Osteocyte (in vitro differentiated cells): ENCODE measurements at regions not wholly inside any gene's neighbourhood (a gene's known extent, or its start where the extent isn't known, plus 50 kb on each side); places are given as distances from the start of the nearest gene placed in this dataset.
"Not testable (repeated sequence)": the region's sequence is repeated elsewhere in the genome, so short reads cannot be mapped to it uniquely, and the experiment has no call there.

Experiments used
- DNase-seq: peaks from one replicate; pipeline ENCODE4 v3.0.0; 2021; ENCODE audit warnings: mixed read lengths; ENCODE audit not compliant: unreplicated experiment; ENCODE audit errors: extremely low spot score
- H3K27ac Mint-ChIP-seq: one replicate; pipeline ENCODE4 v1.8.0; 2021; ENCODE audit warnings: mild to moderate bottlenecking, mixed read lengths; ENCODE audit not compliant: unreplicated experiment
- H3K27me3 Mint-ChIP-seq: one replicate; pipeline ENCODE4 v1.8.0; 2021; ENCODE audit warnings: mixed read lengths; ENCODE audit not compliant: unreplicated experiment
- H3K36me3 Mint-ChIP-seq: one replicate; pipeline ENCODE4 v1.8.0; 2021; ENCODE audit warnings: mixed read lengths; ENCODE audit not compliant: unreplicated experiment
- H3K4me1 Mint-ChIP-seq: one replicate; pipeline ENCODE4 v1.8.0; 2021; ENCODE audit warnings: mixed read lengths; ENCODE audit not compliant: unreplicated experiment
- H3K4me3 Mint-ChIP-seq: one replicate; pipeline ENCODE4 v1.8.0; 2021; ENCODE audit warnings: mild to moderate bottlenecking, moderate library complexity, mixed read lengths; ENCODE audit not compliant: unreplicated experiment
- H3K9me3 Mint-ChIP-seq: one replicate; pipeline ENCODE4 v1.8.0; 2021; ENCODE audit warnings: mixed read lengths; ENCODE audit not compliant: unreplicated experiment
- TF ChIP-seq, protein P1 (sequence below): fragments of 200-600 bp; sonication (generic); IDR thresholded peaks from 2 replicates; pipeline ENCODE4 v1.5.0; 2021; ENCODE audit warnings: antibody characterized with exemption, mild to moderate bottlenecking, moderate library complexity

DNA sequence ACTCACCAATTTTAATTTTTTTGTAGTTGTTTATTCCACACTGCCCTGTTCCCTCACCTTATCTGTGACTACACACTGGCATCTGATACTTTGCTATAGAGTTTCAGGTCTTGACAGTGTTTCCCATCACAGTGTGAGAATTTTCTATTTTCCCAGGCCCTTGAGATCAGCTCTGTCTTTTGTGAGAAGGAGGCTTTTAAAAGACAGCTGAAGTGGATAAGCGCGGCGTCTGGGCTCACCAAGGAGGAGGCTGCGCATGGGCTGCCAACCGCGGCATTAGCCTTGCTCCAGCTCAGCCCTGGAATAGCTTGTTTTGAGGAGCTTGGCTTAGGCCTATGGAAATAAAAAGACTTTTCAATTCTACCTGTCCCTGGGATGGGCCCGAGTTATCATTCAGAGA is 181.3 kb downstream of the RMST start:
- Mint-ChIP-seq H3K27ac (no peak overlapping the region), H3K4me1 (no peaks in the 10 kb centered on the region), H3K27me3 (no peaks in the 10 kb centered on the region), H3K36me3 (no peaks in the 10 kb centered on the region), H3K9me3 (peaks cover 34% of the 10 kb centered on the region), H3K4me3 (no peak overlapping the region)
- TF ChIP-seq, protein P1, sequence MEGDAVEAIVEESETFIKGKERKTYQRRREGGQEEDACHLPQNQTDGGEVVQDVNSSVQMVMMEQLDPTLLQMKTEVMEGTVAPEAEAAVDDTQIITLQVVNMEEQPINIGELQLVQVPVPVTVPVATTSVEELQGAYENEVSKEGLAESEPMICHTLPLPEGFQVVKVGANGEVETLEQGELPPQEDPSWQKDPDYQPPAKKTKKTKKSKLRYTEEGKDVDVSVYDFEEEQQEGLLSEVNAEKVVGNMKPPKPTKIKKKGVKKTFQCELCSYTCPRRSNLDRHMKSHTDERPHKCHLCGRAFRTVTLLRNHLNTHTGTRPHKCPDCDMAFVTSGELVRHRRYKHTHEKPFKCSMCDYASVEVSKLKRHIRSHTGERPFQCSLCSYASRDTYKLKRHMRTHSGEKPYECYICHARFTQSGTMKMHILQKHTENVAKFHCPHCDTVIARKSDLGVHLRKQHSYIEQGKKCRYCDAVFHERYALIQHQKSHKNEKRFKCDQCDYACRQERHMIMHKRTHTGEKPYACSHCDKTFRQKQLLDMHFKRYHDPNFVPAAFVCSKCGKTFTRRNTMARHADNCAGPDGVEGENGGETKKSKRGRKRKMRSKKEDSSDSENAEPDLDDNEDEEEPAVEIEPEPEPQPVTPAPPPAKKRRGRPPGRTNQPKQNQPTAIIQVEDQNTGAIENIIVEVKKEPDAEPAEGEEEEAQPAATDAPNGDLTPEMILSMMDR, result no peak
- DNase-seq, result no peak

DNA sequence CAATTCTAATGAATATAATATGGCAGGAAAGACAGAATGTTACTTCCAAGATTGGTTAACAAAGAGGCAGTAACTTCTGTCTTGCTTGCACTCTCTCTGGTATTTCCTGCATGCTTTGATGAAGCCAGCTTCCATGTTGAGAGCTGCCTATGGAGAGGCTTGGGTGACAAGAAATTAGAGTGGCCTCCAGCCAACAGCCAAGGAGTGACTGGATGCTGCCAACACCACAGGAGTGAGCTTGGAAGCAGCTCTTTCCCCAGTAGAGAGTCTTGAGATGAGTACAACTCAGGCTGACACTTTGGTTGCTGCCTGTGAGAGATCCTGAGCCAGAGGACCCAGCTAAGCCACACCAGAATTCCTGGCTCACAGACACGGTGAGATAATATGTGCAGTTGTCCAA is 183.1 kb downstream of the RMST start:
- peaks cover 38% of the 10 kb centered on the region for H3K9me3 Mint-ChIP-seq
- no peak overlapping the region for H3K27ac Mint-ChIP-seq
- no peak for DNase-seq
- no peaks in the 10 kb centered on the region for H3K4me1 Mint-ChIP-seq
- TF ChIP-seq, protein P1, result no peak
- H3K27me3 Mint-ChIP-seq, result no peaks in the 10 kb centered on the region
- H3K36me3 Mint-ChIP-seq, result no peaks in the 10 kb centered on the region
- no peak overlapping the region for H3K4me3 Mint-ChIP-seq

DNA sequence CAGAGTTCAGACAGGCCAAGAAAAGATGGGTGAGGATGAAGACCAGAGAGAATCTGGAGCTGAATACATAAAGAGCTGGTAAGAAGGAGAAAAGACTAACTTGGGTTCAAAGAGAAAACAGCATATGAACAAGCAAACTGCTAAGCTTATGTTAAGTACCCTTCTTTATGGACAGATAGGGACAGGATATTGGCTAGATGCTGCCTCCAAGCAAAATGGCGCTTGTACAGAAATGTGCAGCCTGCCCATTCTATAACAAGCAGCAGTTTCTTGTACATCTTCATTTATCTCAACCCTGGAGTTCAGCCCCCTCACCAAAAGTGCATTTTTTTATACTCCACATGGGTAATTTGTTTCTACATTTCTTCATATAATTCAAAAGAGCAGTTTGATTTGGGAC is 184.5 kb downstream of the RMST start:
- TF ChIP-seq, protein P1, result no peak
- no peak for DNase-seq

GRCh38 chr12:97650242-97650641 is 187.6 kb downstream of the RMST start:
- no peak overlapping the region for H3K4me3 Mint-ChIP-seq
- H3K27me3 Mint-ChIP-seq, result no peaks in the 10 kb centered on the region
- no peaks in the 10 kb centered on the region for H3K4me1 Mint-ChIP-seq
- TF ChIP-seq, protein P1, result no peak
- no peak overlapping the region for H3K27ac Mint-ChIP-seq
- no peak for DNase-seq
- peaks cover 22% of the 10 kb centered on the region for H3K9me3 Mint-ChIP-seq
- H3K36me3 Mint-ChIP-seq, result no peaks in the 10 kb centered on the region

More for the DNA sequence above, 184.5 kb downstream of the RMST start:
- Mint-ChIP-seq H3K36me3 (no peaks in the 10 kb centered on the region), H3K27me3 (no peaks in the 10 kb centered on the region), H3K4me1 (no peaks in the 10 kb centered on the region), H3K27ac (no peak overlapping the region), H3K9me3 (peaks cover 38% of the 10 kb centered on the region), H3K4me3 (no peak overlapping the region)

DNA sequence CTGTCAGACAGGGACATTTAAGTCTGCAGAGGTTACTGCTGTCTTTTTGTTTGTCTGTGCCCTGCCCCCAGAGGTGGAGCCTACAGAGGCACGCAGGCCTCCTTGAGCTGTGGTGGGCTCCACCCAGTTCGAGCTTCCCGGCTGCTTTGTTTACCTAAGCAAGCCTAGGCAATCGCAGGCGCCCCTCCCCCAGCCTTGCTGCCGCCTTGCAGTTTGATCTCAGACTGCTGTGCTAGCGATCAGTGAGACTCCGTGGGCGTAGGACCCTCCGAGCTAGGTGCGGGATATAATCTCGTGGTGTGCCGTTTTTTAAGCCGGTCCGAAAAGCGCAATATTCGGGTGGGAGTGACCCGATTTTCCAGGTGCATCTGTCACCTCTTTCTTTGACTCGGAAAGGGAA is 193.9 kb downstream of the RMST start:
- H3K4me1 Mint-ChIP-seq, H3K36me3 Mint-ChIP-seq, DNase-seq, H3K27me3 Mint-ChIP-seq, H3K27ac Mint-ChIP-seq, H3K4me3 Mint-ChIP-seq: not testable (repeated sequence)
- peaks cover 19% of the 10 kb centered on the region for H3K9me3 Mint-ChIP-seq
